SK-N-SH (cell line): ENCODE measurements at regions not wholly inside any gene's neighbourhood (a gene's known extent, or its start where the extent isn't known, plus 50 kb on each side); places are given as distances from the start of the nearest gene placed in this dataset.

Experiments used
- CTCF ChIP-seq: fragments of 200-600 bp; sonication (generic); IDR thresholded peaks from 2 replicates; pipeline ENCODE4 v1.6.1; 2017; ENCODE audit warnings: antibody characterized with exemption, mild to moderate bottlenecking, moderate library complexity
- EP300 ChIP-seq, 2 experiments: IDR thresholded peaks; 2 replicates each; pipeline versions ENCODE4 v1.4.0 to v1.6.1; 2012; ENCODE audit warnings: borderline replicate concordance in 1 of 2, low read depth in 1 of 2, low read length in 1 of 2
- FOXM1 ChIP-seq: IDR thresholded peaks from 2 replicates; pipeline ENCODE4 v1.4.0; 2012; ENCODE audit warnings: low read depth, mild to moderate bottlenecking
- MXI1 ChIP-seq: IDR thresholded peaks from 2 replicates; pipeline ENCODE4 v1.6.1; 2012; ENCODE audit warnings: mild to moderate bottlenecking, low read depth, low read length, improper control_type of control experiment
- POLR2AphosphoS5 ChIP-seq: IDR thresholded peaks from 2 replicates; pipeline ENCODE4 v1.6.1; 2012; ENCODE audit warnings: low read depth, low read length

DNA sequence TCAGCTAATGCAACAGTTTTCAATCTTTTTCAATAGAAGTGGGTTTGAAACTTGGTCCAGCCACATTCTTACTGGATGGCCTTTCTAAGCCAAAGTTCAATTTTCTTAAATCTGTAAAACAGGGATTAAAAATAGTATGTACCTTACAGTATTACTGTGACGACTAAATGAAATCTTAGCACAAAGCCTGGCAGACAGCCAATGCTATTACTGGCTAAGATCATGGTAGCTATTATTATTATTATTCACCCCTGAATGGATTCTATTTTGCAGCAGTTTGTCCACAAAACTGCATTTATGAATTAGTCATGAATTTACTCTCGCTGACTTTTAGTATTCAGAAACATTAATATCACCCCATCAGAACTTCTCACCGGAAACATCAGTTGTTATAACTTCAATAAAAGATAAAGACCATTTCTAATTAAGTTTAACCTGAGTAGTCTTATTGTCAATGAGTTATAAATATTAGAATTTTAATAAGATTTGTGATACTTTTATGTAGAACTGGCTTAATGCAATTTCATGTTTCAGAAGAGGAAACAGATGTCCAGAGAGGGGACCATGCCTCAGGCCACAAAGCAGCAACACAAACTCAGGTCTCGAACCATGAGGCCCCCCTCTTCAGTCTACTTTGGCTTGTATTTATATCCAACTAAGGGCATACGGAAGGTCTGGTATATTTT, 468.2 kb downstream of the ARHGEF28 start:
- TF ChIP-seq EP300 (IDR thresholded peaks at IDR 0.05; ENCODE audit: borderline replicate concordance in 1 of 2, low read depth in 1 of 2, low read length in 1 of 2) (peak in 1 of 2 experiments; percentile 51; a peak in 1 of 4 replicates), FOXM1 (no peak), CTCF (no peak), POLR2AphosphoS5 (no peak), MXI1 (no peak)
